HG03565 (cell line): ENCODE measurements at regions not wholly inside any gene's neighbourhood (a gene's known extent, or its start where the extent isn't known, plus 50 kb on each side); places are given as distances from the start of the nearest gene placed in this dataset.

Experiments used
- ATAC-seq: cut with Tn5 transposase; IDR thresholded peaks from one replicate; pipeline ENCODE4 v1.9.1; 2021; ENCODE audit warnings: mild to moderate bottlenecking, moderate library complexity; ENCODE audit not compliant: unreplicated experiment

GRCh38 chr20:39216195-39216594, 254.1 kb downstream of the DHX35 start:
- ATAC-seq, result no peak

- no peak for ATAC-seq
Measured at GRCh38 chr20:39214828-39215227, 252.7 kb downstream of the DHX35 start.

GRCh38 chr20:39213476-39214145, 251.5 kb downstream of the DHX35 start:
- ATAC-seq, result no peak

GRCh38 chr20:39211060-39211748, 249.1 kb downstream of the DHX35 start:
- ATAC-seq, result no peak

- no peak for ATAC-seq
Measured at GRCh38 chr20:39210341-39211036, 248.3 kb downstream of the DHX35 start.

- no peak for ATAC-seq
Measured at GRCh38 chr20:39206899-39207564, 244.9 kb downstream of the DHX35 start.

- ATAC-seq, result no peak
Measured at GRCh38 chr20:39195582-39196021, 233.5 kb downstream of the DHX35 start.

- no peak for ATAC-seq
Measured at GRCh38 chr20:39190666-39191570, 228.8 kb downstream of the DHX35 start.

- ATAC-seq, result no peak
Measured at GRCh38 chr20:39188266-39188765, 226.2 kb downstream of the DHX35 start.

- ATAC-seq, result no peak
Measured at GRCh38 chr20:39181490-39181889, 219.3 kb downstream of the DHX35 start.

GRCh38 chr20:39176457-39176856, 214.3 kb downstream of the DHX35 start:
- no peak for ATAC-seq

- no peak for ATAC-seq
Measured at GRCh38 chr20:39170896-39171463, 208.8 kb downstream of the DHX35 start.

GRCh38 chr20:39165099-39165498, 203.0 kb downstream of the DHX35 start:
- no peak for ATAC-seq

- ATAC-seq, result no peak
Measured at GRCh38 chr20:39164642-39165041, 202.5 kb downstream of the DHX35 start.

GRCh38 chr20:39163993-39164392, 201.8 kb downstream of the DHX35 start:
- no peak for ATAC-seq

- ATAC-seq, result no peak
Measured at GRCh38 chr20:39161900-39162299, 199.8 kb downstream of the DHX35 start.

GRCh38 chr20:39155971-39156370, 193.8 kb downstream of the DHX35 start:
- ATAC-seq, result no peak

- no peak for ATAC-seq
Measured at GRCh38 chr20:39152742-39153141, 190.6 kb downstream of the DHX35 start.

- no peak for ATAC-seq
Measured at GRCh38 chr20:39152126-39152525, 190.0 kb downstream of the DHX35 start.

GRCh38 chr20:39150501-39150900, 188.4 kb downstream of the DHX35 start:
- no peak for ATAC-seq
